Type B pancreatic cell (in vitro differentiated cells): ENCODE measurements at regions not wholly inside any gene's neighbourhood (a gene's known extent, or its start where the extent isn't known, plus 50 kb on each side); places are given as distances from the start of the nearest gene placed in this dataset.

Experiments
- DNase-seq: peaks from one replicate; pipeline ENCODE4 v3.0.0; 2021; ENCODE audit warnings: mixed read lengths; ENCODE audit not compliant: unreplicated experiment; ENCODE audit errors: extremely low spot score
- H3K27ac Mint-ChIP-seq: 2 replicates; pipeline ENCODE4 v1.8.0; 2021; ENCODE audit warnings: mild to moderate bottlenecking, mixed read lengths
- H3K27me3 Mint-ChIP-seq: 2 replicates; pipeline ENCODE4 v1.8.0; 2021; ENCODE audit warnings: mixed read lengths
- H3K36me3 Mint-ChIP-seq: 2 replicates; pipeline ENCODE4 v1.8.0; 2021; ENCODE audit warnings: mixed read lengths
- H3K4me1 Mint-ChIP-seq: one replicate; pipeline ENCODE4 v1.8.0; 2021; ENCODE audit warnings: mixed read lengths; ENCODE audit not compliant: unreplicated experiment
- H3K4me3 Mint-ChIP-seq: 2 replicates; pipeline ENCODE4 v1.8.0; 2021; ENCODE audit warnings: mild to moderate bottlenecking, mixed read lengths
- H3K9me3 Mint-ChIP-seq: 2 replicates; pipeline ENCODE4 v1.8.0; 2021; ENCODE audit warnings: mixed read lengths
- CTCF ChIP-seq: fragments of 200-600 bp; sonication (generic); conservative IDR thresholded peaks from 2 replicates; pipeline ENCODE4 v1.5.0; 2021; ENCODE audit warnings: antibody characterized with exemption, mild to moderate bottlenecking

- TF ChIP-seq CTCF, result no peak
- Mint-ChIP-seq H3K4me1 (peaks cover 5% of the 10 kb centered on the region), H3K27me3 (peaks cover 3% of the 10 kb centered on the region), H3K36me3 (no peaks in the 10 kb centered on the region), H3K4me3 (no peak overlapping the region), H3K27ac (no peak overlapping the region), H3K9me3 (peaks cover 7% of the 10 kb centered on the region)
- no peak for DNase-seq
These were observed 72.7 kb upstream of the WNT11 start for GRCh38 chr11:76279038-76279437.

GRCh38 chr11:76278526-76278925, 72.2 kb upstream of the WNT11 start:
- Mint-ChIP-seq H3K36me3 (no peaks in the 10 kb centered on the region), H3K9me3 (peaks cover 7% of the 10 kb centered on the region), H3K4me3 (no peak overlapping the region), H3K27me3 (peaks cover 3% of the 10 kb centered on the region), H3K27ac (no peak overlapping the region), H3K4me1 (peaks cover 5% of the 10 kb centered on the region)
- no peak for DNase-seq
- TF ChIP-seq CTCF, result no peak

GRCh38 chr11:76277298-76278175, 71.2 kb upstream of the WNT11 start:
- DNase-seq, result no peak
- H3K4me3 Mint-ChIP-seq, result no peak overlapping the region
- no peak for TF ChIP-seq CTCF
- H3K4me1 Mint-ChIP-seq, result peaks cover 5% of the 10 kb centered on the region
- H3K9me3 Mint-ChIP-seq, result peaks cover 7% of the 10 kb centered on the region
- H3K27ac Mint-ChIP-seq, result peak overlapping the region; percentile 18
- H3K27me3 Mint-ChIP-seq, result peaks cover 3% of the 10 kb centered on the region
- H3K36me3 Mint-ChIP-seq, result no peaks in the 10 kb centered on the region

- Mint-ChIP-seq H3K36me3 (no peaks in the 10 kb centered on the region), H3K27ac (peak overlapping the region; percentile 18), H3K9me3 (peaks cover 7% of the 10 kb centered on the region), H3K27me3 (peaks cover 3% of the 10 kb centered on the region), H3K4me3 (no peak overlapping the region), H3K4me1 (peaks cover 5% of the 10 kb centered on the region)
- TF ChIP-seq CTCF, result no peak
- no peak for DNase-seq
These were observed 70.5 kb upstream of the WNT11 start for GRCh38 chr11:76276781-76277155.

GRCh38 chr11:76276046-76276780, 69.9 kb upstream of the WNT11 start:
- peaks cover 7% of the 10 kb centered on the region for H3K9me3 Mint-ChIP-seq
- H3K27ac Mint-ChIP-seq, result no peak overlapping the region
- TF ChIP-seq CTCF, result no peak
- no peaks in the 10 kb centered on the region for H3K36me3 Mint-ChIP-seq
- DNase-seq, result no peak
- peaks cover 3% of the 10 kb centered on the region for H3K27me3 Mint-ChIP-seq
- peaks cover 5% of the 10 kb centered on the region for H3K4me1 Mint-ChIP-seq
- no peak overlapping the region for H3K4me3 Mint-ChIP-seq
